HUES64 (cell line): ENCODE measurements at regions not wholly inside any gene's neighbourhood (a gene's known extent, or its start where the extent isn't known, plus 50 kb on each side); places are given as distances from the start of the nearest gene placed in this dataset.

Source experiments
- H3K27ac ChIP-seq: 2 replicates; pipeline ENCODE4 v1.7.0; 2013; ENCODE audit warnings: low read depth, low read length, inconsistent platforms
- H3K27me3 ChIP-seq: 2 replicates; pipeline ENCODE4 v1.6.1; 2013; ENCODE audit warnings: mild to moderate bottlenecking, low read length; ENCODE audit not compliant: insufficient read depth
- H3K36me3 ChIP-seq: 2 replicates; pipeline ENCODE4 v1.6.1; 2013; ENCODE audit warnings: mild to moderate bottlenecking, low read length; ENCODE audit not compliant: insufficient read depth
- H3K4me1 ChIP-seq: 2 replicates; pipeline ENCODE4 v1.6.1; 2013; ENCODE audit warnings: mild to moderate bottlenecking, low read length, moderate library complexity; ENCODE audit not compliant: insufficient read depth
- H3K4me3 ChIP-seq: 2 replicates; pipeline ENCODE4 v1.5.1; 2013; ENCODE audit warnings: mild to moderate bottlenecking, low read length, moderate library complexity
- H3K9ac ChIP-seq: 2 replicates; pipeline ENCODE4 v1.6.1; 2013; ENCODE audit warnings: mild to moderate bottlenecking, low read depth, low read length
- H3K9me3 ChIP-seq: 2 replicates; pipeline ENCODE4 v1.6.1; 2013; ENCODE audit warnings: low read depth, low read length; ENCODE audit not compliant: insufficient read depth
- WGBS: fragments of 150-250, 120-280 bp; methylation state at CpG from one replicate; pipeline ENCODE4 v1.1.7; 2013; ENCODE audit warnings: missing lambda C conversion rate; 5-methylcytosine and 5-hydroxymethylcytosine counted together

DNA sequence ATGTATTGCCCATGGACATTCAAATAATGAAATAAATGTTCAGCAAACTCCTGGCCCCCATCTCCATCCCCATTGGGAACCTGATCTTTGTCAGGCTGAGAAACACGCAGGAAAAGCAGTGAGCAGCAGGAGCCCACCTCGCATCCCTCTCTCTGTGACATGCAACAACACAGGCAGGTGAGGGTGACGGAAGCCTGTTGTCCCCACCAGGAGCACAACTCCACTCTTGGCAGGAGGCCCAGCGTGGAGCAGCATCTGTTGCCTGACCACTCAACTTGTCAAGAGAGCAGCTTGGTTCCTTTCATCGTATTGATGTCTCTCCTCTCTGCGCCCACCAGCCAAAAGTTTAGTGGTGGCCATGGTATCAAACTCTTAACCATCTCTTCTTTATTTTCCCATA, 586.9 kb upstream of the ARID1B start:
- Histone ChIP-seq H3K9ac (no peak overlapping the region), H3K4me3 (no peak overlapping the region), H3K27ac (no peak overlapping the region), H3K27me3 (no peaks in the 10 kb centered on the region; the same call in 1 of the 2 replicates), H3K4me1 (peaks cover 15% of the 10 kb centered on the region), H3K9me3 (no peaks in the 10 kb centered on the region), H3K36me3 (no peaks in the 10 kb centered on the region)
- WGBS, result 91% methylated on average over 6 of the region's 6 CpGs

- no peak overlapping the region for H3K4me3 ChIP-seq
Observed at GRCh38 chr6:156189714-156190113, 587.5 kb upstream of the ARID1B start.

GRCh38 chr6:156189195-156189594, 588.0 kb upstream of the ARID1B start:
- Histone ChIP-seq H3K27me3 (no peaks in the 10 kb centered on the region; the same call in 1 of the 2 replicates), H3K9ac (no peak overlapping the region), H3K4me3 (no peak overlapping the region), H3K4me1 (peaks cover 15% of the 10 kb centered on the region), H3K9me3 (no peaks in the 10 kb centered on the region), H3K27ac (no peak overlapping the region), H3K36me3 (no peaks in the 10 kb centered on the region)
- WGBS, result no CpG with 5 or more reads among the region's 2 CpGs

More at GRCh38 chr6:156189714-156190113, 587.5 kb upstream of the ARID1B start:
- no peak overlapping the region for H3K9ac ChIP-seq
- H3K27me3 ChIP-seq, result no peaks in the 10 kb centered on the region; the same call in 1 of the 2 replicates
- peaks cover 15% of the 10 kb centered on the region for H3K4me1 ChIP-seq
- H3K27ac ChIP-seq, result no peak overlapping the region
- no peaks in the 10 kb centered on the region for H3K9me3 ChIP-seq
- H3K36me3 ChIP-seq, result no peaks in the 10 kb centered on the region

- no peaks in the 10 kb centered on the region for H3K36me3 ChIP-seq
- no peak overlapping the region for H3K4me3 ChIP-seq
- no peaks in the 10 kb centered on the region for H3K9me3 ChIP-seq
- H3K27ac ChIP-seq, result no peak overlapping the region
- peaks cover 15% of the 10 kb centered on the region for H3K4me1 ChIP-seq
- 94% methylated on average over 3 of the region's 3 CpGs for WGBS
- H3K27me3 ChIP-seq, result no peaks in the 10 kb centered on the region; the same call in 1 of the 2 replicates
- H3K9ac ChIP-seq, result no peak overlapping the region
Observed at GRCh38 chr6:156185113-156185512, 592.1 kb upstream of the ARID1B start.

DNA sequence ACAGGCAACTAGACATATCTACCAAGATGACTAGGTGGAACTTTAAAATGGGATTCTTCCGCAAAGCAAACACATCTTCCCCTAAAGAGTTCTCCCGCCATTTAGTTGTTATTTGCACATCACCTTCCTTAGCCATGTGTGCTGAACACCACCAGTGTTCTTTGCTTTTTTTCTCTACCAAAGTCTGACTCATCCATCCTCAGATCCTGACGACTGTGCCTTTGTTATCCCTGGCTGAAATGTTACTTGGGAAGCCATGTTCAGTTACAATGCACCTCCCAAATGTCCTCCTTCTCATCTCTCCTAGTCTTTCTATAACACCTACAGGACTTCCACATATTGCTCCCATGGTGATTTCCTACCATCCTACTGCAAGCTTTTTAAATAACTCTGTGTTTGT, 593.5 kb upstream of the ARID1B start:
- WGBS, result 85% methylated on average over 3 of the region's 3 CpGs
- H3K9me3 ChIP-seq, result no peaks in the 10 kb centered on the region
- no peak overlapping the region for H3K4me3 ChIP-seq
- H3K9ac ChIP-seq, result no peak overlapping the region
- no peaks in the 10 kb centered on the region for H3K36me3 ChIP-seq
- no peaks in the 10 kb centered on the region; the same call in 1 of the 2 replicates for H3K27me3 ChIP-seq
- peaks cover 6% of the 10 kb centered on the region for H3K4me1 ChIP-seq
- no peak overlapping the region for H3K27ac ChIP-seq

GRCh38 chr6:156182356-156182755, 594.8 kb upstream of the ARID1B start:
- 100% methylated on average over 1 of the region's 2 CpGs for WGBS
- Histone ChIP-seq H3K27me3 (no peaks in the 10 kb centered on the region), H3K27ac (no peak overlapping the region), H3K4me1 (no peaks in the 10 kb centered on the region), H3K4me3 (no peak overlapping the region), H3K9ac (no peak overlapping the region), H3K36me3 (no peaks in the 10 kb centered on the region), H3K9me3 (no peaks in the 10 kb centered on the region)

GRCh38 chr6:156181506-156181905, 595.7 kb upstream of the ARID1B start:
- WGBS, result 95% methylated on average over 6 of the region's 6 CpGs
- Histone ChIP-seq H3K27me3 (no peaks in the 10 kb centered on the region), H3K9ac (no peak overlapping the region), H3K4me1 (peaks cover 2% of the 10 kb centered on the region), H3K4me3 (no peak overlapping the region), H3K27ac (no peak overlapping the region), H3K9me3 (no peaks in the 10 kb centered on the region), H3K36me3 (no peaks in the 10 kb centered on the region)

DNA sequence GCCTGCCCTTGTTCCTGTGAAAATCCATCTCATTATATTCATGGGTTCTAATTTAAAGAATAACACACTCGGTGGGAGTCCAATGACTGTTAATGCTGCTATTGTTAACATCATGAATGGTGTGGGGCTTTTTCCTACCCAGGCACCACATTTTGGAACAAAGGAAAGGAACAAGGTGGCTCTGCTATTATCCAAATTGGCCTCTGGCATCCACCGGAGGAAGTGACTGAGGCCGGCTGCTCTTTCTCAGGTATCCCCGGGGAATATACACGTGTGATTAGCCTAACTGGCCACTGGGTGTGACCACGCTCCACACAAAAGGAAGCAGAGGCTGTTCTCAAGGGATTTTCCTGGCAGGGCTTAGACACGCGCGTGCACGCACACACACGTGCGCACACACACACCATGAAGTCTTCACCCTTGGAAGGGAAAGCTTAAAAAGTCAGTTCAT, 601.2 kb upstream of the ARID1B start:
- H3K9me3 ChIP-seq, result no peaks in the 10 kb centered on the region
- H3K36me3 ChIP-seq, result no peaks in the 10 kb centered on the region
- no peak overlapping the region for H3K4me3 ChIP-seq
- H3K27me3 ChIP-seq, result no peaks in the 10 kb centered on the region
- no peak overlapping the region for H3K9ac ChIP-seq
- peak overlapping the region; percentile 88 for H3K27ac ChIP-seq
- H3K4me1 ChIP-seq, result peaks cover 16% of the 10 kb centered on the region
- WGBS, result 59% methylated on average over 12 of the region's 12 CpGs

- Histone ChIP-seq H3K27ac (peak overlapping the region; percentile 88), H3K9me3 (no peaks in the 10 kb centered on the region), H3K9ac (no peak overlapping the region), H3K36me3 (no peaks in the 10 kb centered on the region), H3K4me1 (peaks cover 16% of the 10 kb centered on the region), H3K4me3 (no peak overlapping the region), H3K27me3 (no peaks in the 10 kb centered on the region)
- 47% methylated on average over 2 of the region's 3 CpGs for WGBS
Observed at GRCh38 chr6:156175433-156175832, 601.7 kb upstream of the ARID1B start.

DNA sequence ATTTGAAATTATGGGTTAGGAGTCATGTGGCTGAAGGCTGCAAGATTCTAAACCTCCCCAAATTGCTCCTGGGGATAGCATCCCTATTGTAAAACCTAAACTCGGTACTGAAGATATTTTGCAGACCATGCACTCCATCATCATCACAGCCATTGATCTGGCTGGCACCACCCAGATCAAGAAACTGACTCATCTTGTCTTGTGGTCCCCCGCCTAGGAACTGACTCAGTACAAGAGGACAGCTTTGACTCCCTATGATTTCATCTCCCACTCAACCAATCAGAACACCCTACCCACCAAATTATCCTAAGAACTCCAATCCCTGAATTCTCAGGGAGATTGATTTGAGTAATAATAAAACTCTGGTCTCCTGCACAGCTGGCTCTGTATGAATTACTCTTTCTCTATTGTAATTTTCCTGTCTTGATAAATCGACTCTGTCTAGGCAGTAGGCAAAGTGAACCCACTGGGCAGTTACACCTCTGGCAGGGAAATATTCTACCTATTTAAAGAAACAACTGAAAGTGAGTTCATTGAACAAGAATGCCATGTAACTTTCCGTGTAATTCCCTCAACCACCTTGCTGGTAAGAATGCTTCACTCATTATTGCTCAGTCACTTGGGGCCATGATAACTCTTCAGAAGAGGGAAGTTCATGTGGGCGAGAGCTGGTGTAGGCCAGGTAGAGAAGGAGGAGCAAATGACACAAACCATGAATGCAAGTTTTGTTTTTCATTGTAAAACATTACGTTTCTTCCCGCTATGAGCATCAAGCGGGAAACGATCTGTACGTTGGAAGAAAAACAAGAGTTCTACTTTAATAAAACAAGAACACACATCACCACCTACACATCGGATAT, 602.9 kb upstream of the ARID1B start:
- H3K36me3 ChIP-seq, result no peaks in the 10 kb centered on the region
- no peak overlapping the region for H3K27ac ChIP-seq
- H3K4me1 ChIP-seq, result peaks cover 16% of the 10 kb centered on the region
- no peaks in the 10 kb centered on the region for H3K27me3 ChIP-seq
- H3K4me3 ChIP-seq, result no peak overlapping the region
- 89% methylated on average over 11 of the region's 11 CpGs for WGBS
- H3K9me3 ChIP-seq, result no peaks in the 10 kb centered on the region
- no peak overlapping the region for H3K9ac ChIP-seq

GRCh38 chr6:156169371-156169770, 607.8 kb upstream of the ARID1B start:
- Histone ChIP-seq H3K4me1 (peaks cover 4% of the 10 kb centered on the region; the same call in 1 of the 2 replicates), H3K4me3 (no peak overlapping the region), H3K9me3 (no peaks in the 10 kb centered on the region), H3K27ac (no peak overlapping the region), H3K27me3 (no peaks in the 10 kb centered on the region), H3K36me3 (no peaks in the 10 kb centered on the region), H3K9ac (no peak overlapping the region)
- WGBS, result no CpG with 5 or more reads among the region's 1 CpG
